Skin epidermis (tissue), 12 donors: ENCODE measurements at regions not wholly inside any gene's neighbourhood (a gene's known extent, or its start where the extent isn't known, plus 50 kb on each side); places are given as distances from the start of the nearest gene placed in this dataset.

Source experiments
- H3K27ac ChIP-seq, 21 experiments: fragments of 200-600 bp; sonication (generic) in 11 of 21; one replicate each; pipeline ENCODE4 v1.5.0; 2020; ENCODE audit warnings: mild to moderate bottlenecking in 3 of 21, inconsistent platforms in 2 of 21, moderate library complexity in 2 of 21
- H3K4me3 ChIP-seq, 7 experiments: fragments of 200-600 bp; sonication (generic) in 2 of 7; one replicate each; pipeline ENCODE4 v1.5.0; 2020; ENCODE audit warnings: inconsistent platforms in 2 of 7, mild to moderate bottlenecking in 2 of 7, moderate library complexity in 1 of 7

DNA sequence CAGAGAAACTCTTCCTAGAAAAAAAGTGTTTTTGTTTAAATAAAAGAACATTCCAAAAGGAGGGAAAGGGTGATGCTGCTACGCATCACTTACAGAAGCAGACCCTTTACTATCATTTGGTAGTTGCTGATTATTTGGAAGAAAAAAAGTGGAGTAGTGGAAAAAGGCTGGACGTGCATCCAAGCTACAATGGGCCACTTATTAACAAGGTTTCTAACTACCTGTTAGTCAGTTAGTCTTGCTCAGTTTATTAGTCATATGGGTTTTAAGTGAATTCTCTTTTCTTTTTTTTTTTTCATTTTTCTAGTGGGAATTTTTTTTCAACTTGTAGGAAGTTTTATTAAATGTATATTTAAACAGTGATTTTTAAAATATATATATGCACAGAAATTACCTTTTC lies 866.0 kb downstream of the MCTP2 start:
- Histone ChIP-seq H3K4me3 (no peak overlapping the region), H3K27ac (no peak overlapping the region)

DNA sequence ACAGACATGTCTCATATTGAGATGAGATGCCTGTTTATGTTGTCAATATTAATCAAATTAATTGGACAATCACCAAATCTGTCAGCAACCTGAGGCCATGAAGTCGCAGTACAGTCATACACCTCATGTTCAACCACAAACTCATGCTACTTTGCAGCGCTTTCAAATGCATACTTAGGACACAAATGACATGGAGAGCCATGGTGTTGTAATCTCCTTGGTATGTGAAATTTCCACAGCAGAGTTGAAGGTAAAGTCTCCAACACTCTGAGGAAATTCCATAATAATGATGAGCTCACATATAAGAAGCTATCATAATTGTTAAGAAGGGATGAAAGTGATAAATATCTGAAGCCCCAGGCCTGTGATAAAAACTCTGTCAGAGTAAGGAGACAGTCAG lies 873.9 kb downstream of the MCTP2 start:
- no peak overlapping the region for H3K4me3 ChIP-seq
- H3K27ac ChIP-seq: no peak overlapping the region

DNA sequence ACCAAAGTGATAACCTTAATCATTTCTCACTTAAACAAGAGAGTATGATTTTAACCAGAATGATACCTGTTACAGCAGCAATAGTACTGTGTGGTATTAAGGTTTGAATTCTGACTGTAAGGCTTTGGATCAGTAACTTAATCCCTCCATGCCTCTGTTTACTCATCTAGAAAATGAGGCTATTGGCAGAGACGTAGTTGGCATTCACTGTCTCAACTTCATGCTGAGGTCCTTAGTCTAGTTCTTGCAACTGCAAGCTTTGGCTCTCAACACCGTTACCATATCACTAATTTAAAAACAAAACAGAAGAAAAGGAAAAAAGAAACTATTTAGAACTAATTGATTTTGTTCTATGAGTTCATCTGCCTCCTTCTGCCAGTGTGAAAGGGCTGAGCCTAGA lies 875.4 kb downstream of the MCTP2 start:
- Histone ChIP-seq H3K27ac (no peak overlapping the region), H3K4me3 (no peak overlapping the region)

DNA sequence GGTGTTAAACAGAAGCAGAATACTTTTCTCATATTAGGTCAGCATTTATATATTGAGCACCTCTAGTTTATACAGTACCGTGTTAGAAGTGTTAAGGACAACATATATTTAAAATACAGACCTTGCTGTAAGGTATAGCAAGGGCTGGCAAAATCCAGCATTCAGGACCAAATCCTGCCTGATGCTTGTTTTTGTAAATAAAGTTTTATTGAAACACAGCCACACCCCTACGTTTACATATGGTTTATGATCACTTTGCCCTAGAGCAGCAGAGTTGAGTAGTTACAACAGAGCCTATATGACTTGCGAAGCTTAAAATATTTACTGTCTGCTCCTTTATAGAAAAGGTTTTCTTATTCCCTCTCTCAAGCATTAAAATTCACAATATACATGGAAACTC lies 877.3 kb downstream of the MCTP2 start:
- no peak overlapping the region for H3K27ac ChIP-seq
- H3K4me3 ChIP-seq: no peak overlapping the region

DNA sequence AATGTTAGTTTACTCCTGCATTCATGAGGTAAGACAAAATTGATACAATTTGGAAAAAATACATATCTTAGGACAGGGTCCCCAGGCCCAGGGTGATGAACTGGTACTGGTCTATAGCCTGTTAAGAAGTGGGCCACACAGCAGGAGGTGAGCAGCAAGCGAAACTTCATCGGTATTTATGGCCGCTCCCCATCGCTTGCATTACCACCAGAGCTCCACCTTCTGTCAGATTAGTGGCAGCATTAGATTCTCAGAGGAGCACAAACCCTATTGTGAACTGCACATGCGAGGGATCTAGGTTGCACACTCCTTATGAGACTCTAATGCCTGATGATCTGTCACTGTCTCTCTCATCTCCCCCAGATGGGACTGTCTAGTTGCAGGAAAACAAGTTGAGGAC lies 880.6 kb downstream of the MCTP2 start:
- Histone ChIP-seq H3K4me3 (no peak overlapping the region), H3K27ac (no peak overlapping the region)

DNA sequence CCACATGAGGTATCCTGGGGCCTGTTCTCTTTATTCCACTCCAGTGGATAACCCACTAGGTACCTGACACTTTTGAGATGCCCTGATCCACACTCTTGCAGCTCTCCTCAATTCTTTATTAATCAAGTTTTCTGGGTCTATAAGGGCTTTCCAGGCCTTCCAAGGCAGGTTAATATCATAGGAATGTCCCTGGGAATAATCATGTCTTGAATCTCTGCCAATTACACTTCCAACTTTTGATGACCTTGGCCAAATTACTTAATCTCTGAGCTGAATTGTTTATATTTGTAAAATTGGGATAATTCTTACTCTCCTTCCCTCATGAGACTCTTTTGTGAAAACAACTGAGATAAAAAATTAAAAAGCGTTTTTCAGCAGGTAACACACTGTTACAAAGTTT lies 881.7 kb downstream of the MCTP2 start:
- Histone ChIP-seq H3K4me3 (no peak overlapping the region), H3K27ac (no peak overlapping the region)

DNA sequence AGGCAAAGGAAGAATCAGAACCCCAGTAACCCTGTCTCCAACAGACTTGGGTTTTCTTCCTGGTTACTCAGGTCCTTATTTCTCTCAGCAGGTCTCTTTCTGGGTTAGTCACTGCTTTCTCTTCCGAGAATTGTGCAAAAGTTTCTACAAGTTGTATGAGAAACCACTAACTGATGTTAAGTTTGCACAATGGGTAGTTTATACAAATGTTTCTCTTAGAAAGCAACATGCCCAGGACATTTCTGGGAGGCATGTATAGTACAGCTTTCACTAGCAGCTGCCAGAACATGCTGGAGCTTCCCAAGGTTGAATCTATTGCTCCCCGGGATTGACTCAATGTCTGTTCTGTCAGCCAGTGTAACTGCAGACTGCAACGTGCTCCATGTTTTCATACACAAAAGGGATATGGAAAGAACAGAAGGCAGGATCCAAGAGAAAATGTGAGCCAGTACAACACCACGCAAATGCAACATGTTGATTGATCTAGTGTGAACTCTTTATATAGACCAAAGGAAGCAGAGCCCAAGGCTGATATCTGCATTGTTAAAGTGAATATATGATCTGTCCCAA lies 887.8 kb downstream of the MCTP2 start:
- Histone ChIP-seq H3K4me3 (no peak overlapping the region), H3K27ac (no peak overlapping the region)

DNA sequence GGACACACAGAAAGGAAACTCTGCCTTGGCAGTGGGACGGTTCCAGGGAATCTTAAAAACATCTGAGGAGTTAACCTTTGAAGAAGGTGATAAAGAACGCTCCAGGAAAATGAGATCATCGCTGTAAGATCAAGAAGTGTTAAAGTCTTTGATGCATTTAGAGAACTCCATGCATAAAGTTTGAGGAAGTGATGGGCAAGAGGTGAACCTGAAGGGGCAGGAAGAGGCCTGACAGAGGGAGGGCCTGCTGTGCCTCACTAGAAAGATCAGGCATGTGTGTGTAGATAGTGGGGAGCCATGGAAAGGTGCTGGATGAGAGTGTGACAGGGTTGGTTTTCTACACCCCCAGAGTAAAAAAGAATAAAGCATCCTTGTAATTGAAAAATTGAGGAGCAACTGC lies 889.2 kb downstream of the MCTP2 start:
- H3K27ac ChIP-seq: no peak overlapping the region
- H3K4me3 ChIP-seq: no peak overlapping the region

DNA sequence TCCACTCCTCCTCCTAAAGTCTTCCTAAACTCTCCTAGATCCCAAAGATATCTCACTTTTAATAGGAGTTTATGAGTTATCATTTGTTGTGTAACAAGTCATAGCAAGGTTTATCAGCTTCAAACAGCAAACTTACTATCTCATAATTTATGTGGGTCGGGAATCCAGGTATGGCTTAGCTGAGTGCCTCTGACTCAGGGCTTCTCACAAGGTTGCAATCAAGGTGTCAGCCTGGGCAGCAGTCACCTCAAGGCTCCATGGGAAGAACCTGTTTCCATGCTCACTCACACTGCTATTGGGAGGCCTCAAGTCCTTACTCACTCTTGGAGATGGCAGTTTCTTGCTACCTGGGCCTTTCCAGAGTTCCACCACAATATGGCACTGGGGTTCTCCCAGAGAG lies 889.8 kb downstream of the MCTP2 start:
- no peak overlapping the region for H3K27ac ChIP-seq
- H3K4me3 ChIP-seq: no peak overlapping the region

DNA sequence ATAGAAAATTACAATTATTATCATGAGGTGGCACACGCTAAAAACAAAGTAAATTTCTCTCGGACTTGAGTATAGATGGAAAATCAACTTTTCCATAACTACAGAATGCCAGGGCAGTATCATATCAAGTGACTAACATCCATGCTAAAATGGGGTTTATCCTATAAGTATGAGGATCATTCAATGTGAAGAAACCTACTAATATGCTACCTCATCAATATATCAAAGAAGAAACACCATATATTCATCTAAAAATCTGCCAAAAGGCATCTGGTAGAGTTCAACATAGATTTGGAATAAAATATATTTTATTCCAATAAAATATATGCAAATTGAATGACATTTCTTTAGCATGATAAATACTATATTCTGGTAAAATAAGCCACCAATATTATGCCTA lies 894.4 kb downstream of the MCTP2 start:
- H3K4me3 ChIP-seq: no peak overlapping the region
- H3K27ac ChIP-seq: no peak overlapping the region

DNA sequence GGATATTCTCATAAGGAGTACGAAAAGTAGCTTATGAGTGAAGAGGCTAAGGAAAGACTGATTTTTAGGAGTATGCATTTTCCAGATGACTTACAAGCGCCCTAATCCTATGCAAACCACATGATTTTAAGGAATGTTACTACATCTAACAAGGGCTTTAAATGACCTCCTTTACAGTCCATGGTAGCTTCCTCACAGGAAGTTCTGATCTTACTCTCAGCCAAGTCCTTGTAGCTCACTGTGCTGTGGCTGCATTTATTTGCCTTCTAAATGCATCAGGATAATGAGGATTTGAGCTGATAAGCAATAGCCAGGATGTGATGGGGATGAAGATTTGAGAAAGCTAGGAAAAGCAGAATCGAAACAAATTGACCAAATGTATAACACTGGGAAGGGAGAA lies 896.0 kb downstream of the MCTP2 start:
- Histone ChIP-seq H3K27ac (no peak overlapping the region), H3K4me3 (no peak overlapping the region)

DNA sequence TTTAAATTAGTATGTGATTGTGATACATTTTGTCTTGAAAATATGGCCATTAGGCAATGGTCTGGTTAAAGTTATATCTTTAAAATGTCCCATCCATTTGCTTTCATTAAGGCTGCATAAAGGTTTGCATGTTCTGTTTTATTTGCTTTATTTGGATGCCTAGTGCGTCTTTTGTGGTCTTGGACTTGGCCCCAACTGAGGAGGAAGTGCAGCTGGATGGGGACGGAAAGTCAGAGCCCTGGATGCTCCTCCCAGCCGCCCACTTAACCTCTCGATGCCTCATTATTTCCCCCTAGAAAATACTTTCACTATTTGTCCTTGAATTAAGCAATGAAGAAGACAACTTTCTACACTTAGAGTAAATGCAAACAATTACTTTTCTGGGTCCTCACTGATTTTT lies 898.2 kb downstream of the MCTP2 start:
- H3K27ac ChIP-seq: peak overlapping the region in 1 of 21 experiments; percentile 26

DNA sequence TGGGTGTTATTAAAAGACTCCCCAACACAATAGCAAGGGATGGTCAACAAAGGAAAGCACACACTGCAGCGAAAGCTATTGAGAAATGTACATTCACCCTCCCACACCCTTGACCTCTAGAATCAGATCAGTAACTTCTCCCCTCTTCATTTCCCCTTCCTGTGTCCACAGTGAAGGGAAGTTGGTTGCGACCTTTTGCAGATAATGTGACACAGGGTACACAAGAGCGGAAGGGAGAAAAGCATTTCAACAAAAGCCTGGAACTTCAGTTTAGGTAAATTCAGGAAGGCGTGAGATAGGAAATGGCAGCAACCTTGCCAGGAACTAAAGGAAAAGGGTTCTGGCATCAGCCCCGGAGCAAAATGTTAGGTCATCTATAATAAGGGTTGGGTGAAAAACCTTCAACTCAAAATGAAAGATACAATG lies 899.8 kb downstream of the MCTP2 start:
- peak overlapping the region in 1 of 21 experiments; percentile 7 for H3K27ac ChIP-seq

More for the DNA sequence above, 898.2 kb downstream of the MCTP2 start:
- H3K4me3 ChIP-seq: no peak overlapping the region

DNA sequence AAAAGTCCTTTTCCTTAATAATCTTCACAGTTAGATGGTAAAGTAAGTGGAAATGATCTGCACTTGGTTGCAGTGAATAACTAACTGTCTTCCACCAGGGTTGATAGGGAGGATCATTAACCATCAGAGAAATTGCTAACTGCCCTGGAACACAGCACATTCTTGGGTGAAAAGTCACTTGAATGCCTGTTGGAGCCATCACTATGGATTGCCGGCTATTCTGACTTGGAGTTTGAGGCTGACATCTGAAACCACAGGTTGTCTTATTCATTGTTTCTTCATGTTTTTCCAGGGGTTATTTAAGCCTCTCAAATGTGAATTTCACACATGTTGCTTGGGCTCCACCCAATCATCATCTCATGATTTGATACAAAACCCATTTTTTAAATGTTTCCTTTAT lies 901.4 kb downstream of the MCTP2 start:
- Histone ChIP-seq H3K27ac (no peak overlapping the region), H3K4me3 (no peak overlapping the region)

More for the DNA sequence above, 899.8 kb downstream of the MCTP2 start:
- no peak overlapping the region for H3K4me3 ChIP-seq

DNA sequence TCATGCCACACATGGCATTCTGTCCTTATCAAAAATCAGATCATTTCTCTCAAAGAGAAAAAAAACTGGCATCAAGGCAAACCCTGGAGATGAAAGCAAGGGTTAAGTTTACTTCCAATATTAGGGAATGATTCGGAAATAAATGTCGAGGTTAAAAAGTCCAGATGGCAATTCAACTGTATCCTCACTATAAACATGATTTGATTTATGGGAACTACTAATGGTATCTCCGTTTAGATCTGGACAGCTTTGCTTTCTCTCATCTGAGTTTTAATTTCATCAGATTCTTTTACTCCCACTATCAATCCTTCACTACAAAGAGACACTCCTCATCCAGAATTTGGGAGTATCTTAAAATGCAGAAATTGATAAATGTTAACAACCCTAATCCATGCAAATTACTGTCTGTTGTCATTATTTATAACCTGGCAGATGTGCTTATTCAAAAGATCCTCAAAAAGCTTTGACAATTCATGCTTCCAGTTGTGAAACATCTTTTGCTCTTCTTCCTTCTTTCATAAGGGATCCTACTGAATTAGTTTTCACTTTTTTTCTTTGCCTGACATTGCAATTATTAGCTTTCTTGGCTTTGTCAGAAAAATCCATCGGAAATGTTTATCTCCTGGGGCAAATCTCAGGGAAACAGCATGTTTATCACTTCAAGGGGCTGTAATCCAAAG lies 903.2 kb downstream of the MCTP2 start:
- Histone ChIP-seq H3K27ac (no peak overlapping the region), H3K4me3 (no peak overlapping the region)

DNA sequence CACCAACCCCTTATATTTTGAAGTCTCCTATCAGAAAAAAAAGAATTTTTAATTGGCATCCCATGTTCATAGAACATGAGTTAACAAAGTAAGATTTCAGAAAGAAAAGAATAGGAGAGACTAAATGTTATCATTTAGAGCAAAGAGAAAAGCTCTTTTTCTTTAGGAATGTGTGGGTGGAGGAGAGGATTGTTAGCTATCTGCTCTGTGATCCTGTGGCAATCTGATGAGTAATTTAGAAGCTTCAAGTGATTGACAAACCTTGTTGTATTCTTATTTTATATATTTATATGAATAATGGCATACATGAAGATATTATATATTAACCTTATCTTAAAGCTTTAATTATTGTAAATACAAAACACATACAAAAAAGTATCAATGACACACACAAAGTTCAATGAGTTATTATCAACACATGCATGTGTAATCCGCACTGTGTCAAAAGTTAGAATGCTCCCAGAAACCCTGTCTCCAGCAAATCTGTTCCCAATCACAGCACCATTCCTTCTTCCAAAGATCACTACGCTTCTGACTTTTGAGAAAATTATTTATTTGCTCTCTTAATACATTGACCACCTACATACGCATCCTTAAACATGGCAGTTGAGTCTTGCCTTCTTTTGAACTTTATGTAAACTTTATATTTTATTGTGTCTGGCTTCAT lies 907.4 kb downstream of the MCTP2 start:
- H3K27ac ChIP-seq: no peak overlapping the region
- no peak overlapping the region for H3K4me3 ChIP-seq

DNA sequence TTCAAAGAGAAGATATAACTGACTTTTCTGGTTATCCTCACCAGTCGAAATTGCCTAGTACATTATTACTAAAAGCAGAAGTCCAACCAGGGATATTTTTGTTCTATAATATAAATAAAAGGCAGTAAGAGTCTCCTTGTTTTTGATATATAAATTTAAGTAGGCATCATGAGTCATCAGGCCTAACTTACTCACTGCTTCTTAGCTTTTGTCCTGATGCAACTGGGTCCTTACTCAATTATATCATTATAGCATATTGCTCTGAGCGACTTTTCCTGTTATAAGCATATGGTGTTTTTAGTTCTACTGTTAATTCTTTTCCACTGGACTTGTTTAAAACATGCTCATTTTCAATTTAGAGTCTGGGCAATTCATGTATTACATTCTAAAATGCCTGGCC lies 910.1 kb downstream of the MCTP2 start:
- H3K4me3 ChIP-seq: no peak overlapping the region

DNA sequence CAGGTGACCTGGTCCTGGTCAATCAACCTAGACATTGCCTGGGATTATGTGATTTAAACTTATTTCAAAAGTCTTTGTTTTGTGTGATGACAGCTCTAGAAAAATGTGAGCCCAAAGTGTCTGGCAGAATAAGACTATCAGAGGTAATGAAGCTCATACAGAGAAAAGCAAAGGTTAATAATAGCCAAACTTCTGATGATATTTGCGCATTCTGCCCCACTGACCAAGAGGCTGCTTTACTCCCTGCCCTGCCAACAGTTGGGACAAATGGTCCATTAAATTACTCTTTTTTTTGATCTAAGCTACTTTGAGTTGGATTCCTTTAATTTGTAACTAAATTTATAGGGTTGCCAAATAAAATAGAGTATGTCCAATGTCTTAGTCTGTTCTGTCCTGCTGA lies 911.2 kb downstream of the MCTP2 start:
- Histone ChIP-seq H3K4me3 (no peak overlapping the region), H3K27ac (no peak overlapping the region)

More for the DNA sequence above, 910.1 kb downstream of the MCTP2 start:
- no peak overlapping the region for H3K27ac ChIP-seq

DNA sequence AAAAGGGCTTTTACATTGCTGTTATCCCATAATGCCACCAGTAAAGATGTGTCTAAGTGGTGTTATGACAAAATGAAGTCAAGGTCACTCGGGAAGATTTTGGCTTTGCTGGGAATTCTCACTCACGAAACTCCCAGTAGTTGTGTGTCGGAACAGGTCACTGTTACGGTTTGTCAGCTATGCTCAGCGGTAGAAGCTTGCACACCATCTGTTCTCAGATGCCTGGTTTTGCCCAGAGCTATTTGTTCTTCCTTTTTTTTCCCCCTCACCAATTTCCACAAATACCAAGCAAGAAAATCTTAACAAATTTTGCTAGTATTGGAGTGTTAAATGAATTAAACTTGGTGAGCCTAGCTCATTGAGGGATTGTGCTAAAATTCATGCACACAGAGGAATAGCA lies 915.1 kb downstream of the MCTP2 start:
- Histone ChIP-seq H3K27ac (no peak overlapping the region), H3K4me3 (no peak overlapping the region)

DNA sequence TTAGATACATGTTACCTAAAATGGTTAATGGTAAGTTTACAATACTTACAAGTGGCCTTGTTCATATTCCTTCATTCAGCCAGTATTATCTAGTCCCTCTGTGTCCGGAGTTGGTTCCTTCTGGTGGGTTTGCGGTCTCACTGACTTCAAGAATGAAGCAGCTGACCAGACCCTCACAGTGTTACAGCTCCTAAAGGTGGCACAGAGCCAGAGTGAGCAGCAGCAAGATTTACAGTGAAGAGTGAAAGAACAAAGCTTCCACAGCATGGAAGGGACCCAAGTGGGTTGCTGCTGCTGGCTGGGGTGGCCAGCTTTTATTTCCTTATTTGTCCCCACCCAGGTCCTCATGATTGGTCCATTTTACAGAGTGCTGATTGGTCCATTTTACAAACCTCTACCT lies 916.8 kb downstream of the MCTP2 start:
- no peak overlapping the region for H3K4me3 ChIP-seq

DNA sequence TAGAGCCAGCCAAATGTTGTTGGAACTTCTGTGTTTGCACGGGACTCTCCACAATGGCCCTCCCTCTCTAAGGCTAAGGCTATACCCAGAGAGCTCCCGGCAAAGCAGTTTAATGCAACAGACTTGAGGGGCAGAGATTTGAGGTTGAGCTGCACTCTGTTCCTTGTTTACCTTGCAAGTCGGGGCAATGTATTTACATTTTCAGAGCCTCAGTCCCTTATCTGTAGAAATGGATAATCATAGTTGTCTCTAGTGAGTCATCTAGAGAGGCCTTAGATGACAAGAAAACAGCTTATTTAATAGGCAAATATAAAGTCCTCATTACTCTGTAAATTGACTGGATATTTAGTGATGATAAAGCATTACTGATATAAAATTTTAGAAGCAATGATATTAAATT lies 917.7 kb downstream of the MCTP2 start:
- Histone ChIP-seq H3K27ac (no peak overlapping the region), H3K4me3 (no peak overlapping the region)

More for the DNA sequence above, 916.8 kb downstream of the MCTP2 start:
- no peak overlapping the region for H3K27ac ChIP-seq
